Smooth muscle cell (in vitro differentiated cells): ENCODE measurements at regions not wholly inside any gene's neighbourhood (a gene's known extent, or its start where the extent isn't known, plus 50 kb on each side); places are given as distances from the start of the nearest gene placed in this dataset.

Source experiments
- DNase-seq: peaks from one replicate; lab custom pipeline; 2025; ENCODE audit not compliant: unreplicated experiment; lab: John Stamatoyannopoulos, UW
- H2AFZ ChIP-seq: fragments of 200-600 bp; sonication (generic); 2 replicates; pipeline ENCODE4 v1.6.0; 2016; ENCODE audit warnings: antibody characterized with exemption, low read depth, mild to moderate bottlenecking
- H3F3A ChIP-seq: fragments of 200-600 bp; sonication (generic); 2 replicates; pipeline ENCODE4 v1.6.0; 2017; ENCODE audit warnings: antibody characterized with exemption, low read depth
- H3K27ac ChIP-seq: fragments of 200-600 bp; sonication (generic); 2 replicates; pipeline ENCODE4 v1.5.1; 2016; ENCODE audit warnings: low read depth, mild to moderate bottlenecking
- H3K27me3 ChIP-seq: fragments of 200-600 bp; sonication (generic); 2 replicates; pipeline ENCODE4 v1.6.1; 2016; ENCODE audit warnings: low read depth, mild to moderate bottlenecking
- H3K36me3 ChIP-seq: fragments of 200-600 bp; sonication (generic); 2 replicates; pipeline ENCODE4 v1.5.1; 2016; ENCODE audit warnings: low read depth
- H3K4me1 ChIP-seq: fragments of 200-600 bp; sonication (generic); 2 replicates; pipeline ENCODE4 v1.5.1; 2016; ENCODE audit warnings: low read depth
- H3K4me2 ChIP-seq: fragments of 200-600 bp; sonication (generic); 2 replicates; pipeline ENCODE4 v1.6.0; 2016; ENCODE audit warnings: mild to moderate bottlenecking
- H3K4me3 ChIP-seq: fragments of 200-600 bp; sonication (generic); 2 replicates; pipeline ENCODE4 v1.5.1; 2016; ENCODE audit warnings: mild to moderate bottlenecking
- H3K79me2 ChIP-seq: fragments of 200-600 bp; sonication (generic); 2 replicates; pipeline ENCODE4 v1.6.0; 2016; ENCODE audit warnings: low read depth, mild to moderate bottlenecking
- H3K9ac ChIP-seq: fragments of 200-600 bp; sonication (generic); 2 replicates; pipeline ENCODE4 v1.6.0; 2016; ENCODE audit warnings: low read depth
- H3K9me3 ChIP-seq: fragments of 200-600 bp; sonication (generic); replicated peaks from 2 replicates; pipeline ENCODE4 v1.5.1; 2016; ENCODE audit warnings: low read depth
- H4K20me1 ChIP-seq: fragments of 200-600 bp; sonication (generic); 2 replicates; pipeline ENCODE4 v1.6.0; 2016; ENCODE audit warnings: low read depth
- WGBS: methylation state at CpG from one replicate; pipeline ENCODE4 v1.1.7; 2016; ENCODE audit warnings: low lambda C conversion rate; 5-methylcytosine and 5-hydroxymethylcytosine counted together
- TF ChIP-seq, protein P1 (sequence below): fragments of 200-600 bp; sonication (generic); IDR thresholded peaks from 2 replicates; pipeline ENCODE4 v1.5.1; 2017; ENCODE audit warnings: borderline replicate concordance, mild to moderate bottlenecking, antibody characterized with exemption; ENCODE audit not compliant: insufficient read depth, poor library complexity, severe bottlenecking

DNA sequence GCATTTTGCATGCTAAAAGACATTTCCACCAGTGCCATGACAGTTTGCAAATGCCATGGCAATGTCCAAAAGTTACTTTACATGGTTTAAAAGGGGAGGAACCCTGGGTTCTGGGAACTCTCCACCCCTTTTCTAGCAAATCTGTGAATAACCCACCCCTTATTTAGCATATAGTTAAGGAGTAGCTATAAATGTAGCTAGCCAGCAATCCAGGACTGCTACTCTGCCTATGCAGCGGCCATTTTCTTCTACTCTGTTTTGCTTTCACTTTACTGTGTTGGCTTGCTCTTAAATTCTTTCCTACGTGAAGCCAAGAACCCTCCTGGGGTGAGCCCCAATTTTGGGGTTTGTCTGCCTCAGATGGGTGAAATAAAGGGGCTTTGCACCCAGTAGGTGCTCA, 141.0 kb downstream of the PTPN11 start:
- H3F3A ChIP-seq, result no peaks in the 10 kb centered on the region
- H3K4me3 ChIP-seq, result no peak overlapping the region
- H3K27ac ChIP-seq, result no peak overlapping the region
- H3K36me3 ChIP-seq, result no peaks in the 10 kb centered on the region
- no peak overlapping the region for H3K4me2 ChIP-seq
- no peaks in the 10 kb centered on the region for H4K20me1 ChIP-seq
- H3K9ac ChIP-seq, result no peak overlapping the region
- no peaks in the 10 kb centered on the region for H3K9me3 ChIP-seq
- peaks cover 2% of the 10 kb centered on the region for H3K27me3 ChIP-seq
- no peaks in the 10 kb centered on the region for H3K79me2 ChIP-seq
- WGBS, result 88% methylated on average over 2 of the region's 2 CpGs
- H2AFZ ChIP-seq, result no peak overlapping the region
- no peaks in the 10 kb centered on the region for H3K4me1 ChIP-seq
- no peak for DNase-seq
- TF ChIP-seq, protein P1, sequence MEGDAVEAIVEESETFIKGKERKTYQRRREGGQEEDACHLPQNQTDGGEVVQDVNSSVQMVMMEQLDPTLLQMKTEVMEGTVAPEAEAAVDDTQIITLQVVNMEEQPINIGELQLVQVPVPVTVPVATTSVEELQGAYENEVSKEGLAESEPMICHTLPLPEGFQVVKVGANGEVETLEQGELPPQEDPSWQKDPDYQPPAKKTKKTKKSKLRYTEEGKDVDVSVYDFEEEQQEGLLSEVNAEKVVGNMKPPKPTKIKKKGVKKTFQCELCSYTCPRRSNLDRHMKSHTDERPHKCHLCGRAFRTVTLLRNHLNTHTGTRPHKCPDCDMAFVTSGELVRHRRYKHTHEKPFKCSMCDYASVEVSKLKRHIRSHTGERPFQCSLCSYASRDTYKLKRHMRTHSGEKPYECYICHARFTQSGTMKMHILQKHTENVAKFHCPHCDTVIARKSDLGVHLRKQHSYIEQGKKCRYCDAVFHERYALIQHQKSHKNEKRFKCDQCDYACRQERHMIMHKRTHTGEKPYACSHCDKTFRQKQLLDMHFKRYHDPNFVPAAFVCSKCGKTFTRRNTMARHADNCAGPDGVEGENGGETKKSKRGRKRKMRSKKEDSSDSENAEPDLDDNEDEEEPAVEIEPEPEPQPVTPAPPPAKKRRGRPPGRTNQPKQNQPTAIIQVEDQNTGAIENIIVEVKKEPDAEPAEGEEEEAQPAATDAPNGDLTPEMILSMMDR, result no peak

DNA sequence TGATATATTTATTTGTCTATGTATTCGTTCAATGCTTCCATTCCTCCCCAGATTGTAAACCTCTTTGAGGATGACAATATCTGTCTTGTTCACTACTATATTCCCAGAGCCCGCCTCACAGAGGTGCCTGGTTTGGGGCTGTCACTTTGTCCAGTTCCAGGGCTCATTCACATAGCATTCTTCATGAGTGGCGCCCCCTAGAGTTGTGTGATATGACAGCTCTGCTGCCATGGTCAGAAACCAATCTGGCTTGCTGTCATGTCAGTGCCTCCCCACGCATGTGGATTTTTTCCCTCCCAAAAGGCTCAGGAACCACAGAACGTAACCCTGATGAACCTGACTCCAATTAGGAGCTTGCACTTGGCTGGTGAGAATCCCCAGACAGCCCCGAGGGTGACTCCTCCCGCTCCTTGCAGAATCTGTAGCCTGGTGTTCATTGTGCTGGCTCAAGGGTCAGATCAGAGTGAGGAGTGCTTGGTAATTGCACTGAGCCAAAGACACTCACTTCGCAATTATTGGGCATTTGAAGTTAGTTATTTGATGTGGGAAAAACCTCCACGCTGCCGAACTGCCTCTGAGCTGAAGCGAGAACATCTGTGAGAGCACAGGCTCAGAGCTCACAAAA, 145.5 kb downstream of the PTPN11 start:
- Histone ChIP-seq H3F3A (no peaks in the 10 kb centered on the region), H2AFZ (no peak overlapping the region), H3K4me3 (no peak overlapping the region), H3K4me2 (no peak overlapping the region), H3K79me2 (no peaks in the 10 kb centered on the region), H3K36me3 (no peaks in the 10 kb centered on the region), H4K20me1 (no peaks in the 10 kb centered on the region), H3K9ac (no peak overlapping the region), H3K9me3 (no peaks in the 10 kb centered on the region), H3K4me1 (no peaks in the 10 kb centered on the region), H3K27me3 (no peaks in the 10 kb centered on the region), H3K27ac (no peak overlapping the region)
- TF ChIP-seq, protein P1, result no peak
- WGBS, result 69% methylated on average over 11 of the region's 11 CpGs
- no peak for DNase-seq

DNA sequence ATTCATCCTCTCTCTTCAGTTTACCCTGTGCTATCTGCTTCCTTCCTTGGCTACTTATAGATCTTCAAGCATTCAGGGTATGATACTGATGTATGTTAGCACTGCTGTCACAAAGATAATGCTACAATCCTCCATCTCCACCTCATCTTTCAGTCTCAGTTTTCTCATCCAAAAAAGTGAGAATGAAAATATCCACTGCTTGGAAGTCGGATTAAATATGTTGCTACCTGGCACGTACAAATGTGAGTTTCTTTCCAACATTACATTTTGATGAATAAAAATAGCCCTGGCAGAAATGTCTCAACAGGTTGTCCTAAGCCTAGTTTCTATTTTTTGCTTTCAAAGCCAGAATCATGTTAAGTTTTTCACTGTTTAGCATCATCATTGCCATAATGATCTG, 149.9 kb downstream of the PTPN11 start:
- no peaks in the 10 kb centered on the region for H3K79me2 ChIP-seq
- no peak overlapping the region for H3K4me3 ChIP-seq
- no peaks in the 10 kb centered on the region for H3K9me3 ChIP-seq
- no peak overlapping the region for H3K27ac ChIP-seq
- no peak overlapping the region for H2AFZ ChIP-seq
- DNase-seq, result no peak
- no peaks in the 10 kb centered on the region for H3F3A ChIP-seq
- 90% methylated on average over 2 of the region's 2 CpGs for WGBS
- TF ChIP-seq, protein P1, result no peak
- H3K4me2 ChIP-seq, result no peak overlapping the region
- H3K4me1 ChIP-seq, result no peaks in the 10 kb centered on the region
- H4K20me1 ChIP-seq, result no peaks in the 10 kb centered on the region
- H3K9ac ChIP-seq, result no peak overlapping the region
- H3K27me3 ChIP-seq, result peaks cover 21% of the 10 kb centered on the region
- H3K36me3 ChIP-seq, result no peaks in the 10 kb centered on the region

DNA sequence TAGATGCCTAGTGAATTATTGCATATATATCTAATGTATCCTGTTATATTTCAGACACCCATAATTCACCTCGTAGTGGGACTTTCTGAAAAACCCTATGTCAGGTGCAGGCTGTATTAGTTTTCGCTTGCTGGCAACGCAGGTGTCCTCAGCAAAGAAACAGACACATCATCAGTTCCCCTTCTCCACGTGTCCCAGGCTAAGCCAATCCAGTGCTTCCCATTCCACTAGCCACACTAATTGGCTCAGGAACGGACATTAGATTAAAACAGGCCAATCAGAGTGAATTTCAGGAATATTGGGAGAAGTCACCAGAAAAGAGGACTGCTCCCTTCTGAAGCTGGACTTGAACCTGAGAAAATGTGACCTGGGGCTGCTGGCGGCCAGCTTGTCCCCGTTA, 151.3 kb downstream of the PTPN11 start:
- Histone ChIP-seq H3K79me2 (no peaks in the 10 kb centered on the region), H3F3A (no peaks in the 10 kb centered on the region), H3K9ac (no peak overlapping the region), H3K27ac (no peak overlapping the region), H3K4me1 (no peaks in the 10 kb centered on the region), H3K4me2 (no peak overlapping the region), H3K9me3 (no peaks in the 10 kb centered on the region), H3K27me3 (peaks cover 33% of the 10 kb centered on the region), H4K20me1 (no peaks in the 10 kb centered on the region), H3K4me3 (no peak overlapping the region), H3K36me3 (no peaks in the 10 kb centered on the region), H2AFZ (no peak overlapping the region)
- 83% methylated on average over 7 of the region's 7 CpGs for WGBS
- no peak for DNase-seq
- TF ChIP-seq, protein P1, result no peak
